CD4-positive, alpha-beta T cell (primary cell): ENCODE measurements at regions not wholly inside any gene's neighbourhood (a gene's known extent, or its start where the extent isn't known, plus 50 kb on each side); places are given as distances from the start of the nearest gene placed in this dataset.
A peak's percentile ranks its signal among the peaks of the same experiment; 100 is the strongest.

Source experiments
- ATAC-seq: fragments of 200-7000 bp; cut with Tn5 transposase; one replicate; pipeline ENCODE4 v1.10.0; 2022; ENCODE audit warnings: mild to moderate bottlenecking; ENCODE audit not compliant: poor library complexity
- CTCF ChIA-PET: fragments of 350-600 bp; sonication (Branson Sonifier 250); formaldehyde crosslinking; loops from one replicate; lab custom pipeline; 2021; ENCODE audit warnings: antibody characterized with exemption, inconsistent platforms; lab: Charles Lee
- POLR2A ChIA-PET: fragments of 350-600 bp; sonication (Branson Sonifier 250); formaldehyde crosslinking; loops from one replicate; lab custom pipeline; 2021; ENCODE audit warnings: antibody characterized with exemption, inconsistent platforms; lab: Charles Lee
- DNase-seq, 14 experiments: peaks; one replicate each; pipeline ENCODE4 v3.0.0-alpha.2; 2013 to 2020; ENCODE audit warnings: mixed read lengths in 2 of 14
- H3K27ac ChIP-seq, 2 donors: one replicate each; pipeline versions ENCODE4 v1.5.1 to v1.7.0; 2013; ENCODE audit warnings: low read length in 2 of 2, low read depth in 1 of 2, mild to moderate bottlenecking in 1 of 2
- H3K27me3 ChIP-seq, 2 experiments: 1 replicate in 1 of 2; 2 replicates in 1 of 2; pipeline versions ENCODE4 v1.6.1 to v1.7.0; 2013; ENCODE audit warnings: low read length in 2 of 2, control low read depth in 1 of 2, mild to moderate bottlenecking in 1 of 2, moderate library complexity in 1 of 2; ENCODE audit not compliant: insufficient read depth in 2 of 2, control insufficient read depth in 1 of 2
- H3K36me3 ChIP-seq: one replicate; pipeline ENCODE4 v1.6.1; 2013; ENCODE audit warnings: low read length, control low read depth; ENCODE audit not compliant: insufficient read depth
- H3K4me1 ChIP-seq: one replicate; pipeline ENCODE4 v1.6.1; 2013; ENCODE audit warnings: low read length, control low read depth; ENCODE audit not compliant: insufficient read depth
- H3K4me3 ChIP-seq: one replicate; pipeline ENCODE4 v1.5.1; 2013; ENCODE audit warnings: mild to moderate bottlenecking, low read length, moderate library complexity
- H3K9me3 ChIP-seq, 2 experiments: 1 replicate in 1 of 2; 2 replicates in 1 of 2; pipeline versions ENCODE4 v1.6.1 to v1.7.0; 2013; ENCODE audit warnings: low read length in 2 of 2, mild to moderate bottlenecking in 2 of 2, control low read depth in 1 of 2, moderate library complexity in 1 of 2; ENCODE audit not compliant: control insufficient read depth in 1 of 2, insufficient read depth in 1 of 2
- H3K27ac Mint-ChIP-seq: one replicate; pipeline ENCODE4 v1.8.0; 2020; ENCODE audit warnings: mixed read lengths
- H3K27me3 Mint-ChIP-seq: one replicate; pipeline ENCODE4 v1.8.0; 2021; ENCODE audit warnings: mixed read lengths
- H3K36me3 Mint-ChIP-seq: one replicate; pipeline ENCODE4 v1.8.0; 2021; ENCODE audit warnings: low read depth, mixed read lengths
- H3K4me1 Mint-ChIP-seq: one replicate; pipeline ENCODE4 v1.8.0; 2021; ENCODE audit warnings: low read depth, mixed read lengths
- H3K4me3 Mint-ChIP-seq: one replicate; pipeline ENCODE4 v1.8.0; 2020; ENCODE audit warnings: mild to moderate bottlenecking, mixed read lengths
- H3K9me3 Mint-ChIP-seq: one replicate; pipeline ENCODE4 v1.8.0; 2020; ENCODE audit warnings: mixed read lengths
- CTCF ChIP-seq: fragments of 200-600 bp; IDR thresholded peaks from one replicate; pipeline ENCODE4 v1.8.0; 2022; ENCODE audit warnings: antibody characterized with exemption, mild to moderate bottlenecking
- intact Hi-C, 2 experiments: fragments of 100-400 bp; cut with DNase I in 1 of 2; cut with micrococcal nuclease in 1 of 2; formaldehyde crosslinking; loops; one replicate each; pipeline versions ENCODE4 v1.15.1 to v1.9.0; 2023 to 2025; cut with DNase I, micrococcal nuclease

- H3K36me3 ChIP-seq, result no peaks in the 10 kb centered on the region
- no peak overlapping the region for H3K4me3 ChIP-seq
- Mint-ChIP-seq H3K36me3 (no peaks in the 10 kb centered on the region), H3K27me3 (no peaks in the 10 kb centered on the region), H3K27ac (no peak overlapping the region), H3K4me1 (no peaks in the 10 kb centered on the region), H3K4me3 (no peak overlapping the region), H3K9me3 (no peaks in the 10 kb centered on the region)
- DNase-seq (peak in 1 of 14 experiments; percentile 24), ATAC-seq (no peak)
- no peak for TF ChIP-seq CTCF
- no peak overlapping the region for H3K27ac ChIP-seq
- intact Hi-C loops, result no loop called here
- ChIA-PET CTCF (no interaction called here), POLR2A (no interaction called here)
- no peaks in the 10 kb centered on the region for H3K27me3 ChIP-seq
- no peaks in the 10 kb centered on the region for H3K9me3 ChIP-seq
- H3K4me1 ChIP-seq, result no peaks in the 10 kb centered on the region
Observed at GRCh38 chr11:134510233-134511040, 98.4 kb upstream of the B3GAT1 start.

- intact Hi-C loops, result no loop called here
- Histone ChIP-seq H3K36me3 (no peaks in the 10 kb centered on the region), H3K4me3 (no peak overlapping the region), H3K27me3 (no peaks in the 10 kb centered on the region), H3K4me1 (no peaks in the 10 kb centered on the region), H3K9me3 (no peaks in the 10 kb centered on the region), H3K27ac (no peak overlapping the region)
- H3K27ac Mint-ChIP-seq, result no peak overlapping the region
- ChIA-PET CTCF (no interaction called here), POLR2A (no interaction called here)
- H3K4me3 Mint-ChIP-seq, result no peak overlapping the region
- H3K9me3 Mint-ChIP-seq, result no peaks in the 10 kb centered on the region
- ATAC-seq (no peak), DNase-seq (peak in 1 of 14 experiments; percentile 29)
- no peaks in the 10 kb centered on the region for H3K36me3 Mint-ChIP-seq
- no peaks in the 10 kb centered on the region for H3K4me1 Mint-ChIP-seq
- no peaks in the 10 kb centered on the region for H3K27me3 Mint-ChIP-seq
- no peak for TF ChIP-seq CTCF
Observed at GRCh38 chr11:134509381-134510232, 97.6 kb upstream of the B3GAT1 start.

GRCh38 chr11:134508219-134508990 lies 96.4 kb upstream of the B3GAT1 start:
- H3K9me3 ChIP-seq, result no peaks in the 10 kb centered on the region
- no peaks in the 10 kb centered on the region for H3K36me3 ChIP-seq
- POLR2A ChIA-PET, result no interaction called here
- H3K27me3 ChIP-seq, result no peaks in the 10 kb centered on the region
- no peak for TF ChIP-seq CTCF
- H3K4me3 ChIP-seq, result no peak overlapping the region
- no peaks in the 10 kb centered on the region for H3K9me3 Mint-ChIP-seq
- peaks cover 6% of the 10 kb centered on the region for H3K27me3 Mint-ChIP-seq
- peak in 1 of 14 experiments; percentile 12 for DNase-seq
- CTCF ChIA-PET, result no interaction called here
- no peak for ATAC-seq
- H3K4me1 Mint-ChIP-seq, result no peaks in the 10 kb centered on the region
- intact Hi-C loops, result no loop called here
- H3K4me1 ChIP-seq, result no peaks in the 10 kb centered on the region
- H3K36me3 Mint-ChIP-seq, result no peaks in the 10 kb centered on the region
- no peak overlapping the region for H3K27ac ChIP-seq
- no peak overlapping the region for H3K4me3 Mint-ChIP-seq
- H3K27ac Mint-ChIP-seq, result no peak overlapping the region
